Embryonic facial prominence (tissue), 1 donor: ENCODE measurements at regions not wholly inside any gene's neighbourhood (a gene's known extent, or its start where the extent isn't known, plus 50 kb on each side); places are given as distances from the start of the nearest gene placed in this dataset.
"Not testable (repeated sequence)": the region's sequence is repeated elsewhere in the genome, so short reads cannot be mapped to it uniquely, and the experiment has no call there.

ENCODE experiments used
- DNase-seq: peaks from one replicate; pipeline ENCODE4 v3.0.0-alpha.2; 2016; ENCODE audit errors: extremely low spot score

GRCh38 chr5:101040002-101040401, 136.9 kb upstream of the ST8SIA4 start:
- DNase-seq, result not testable (repeated sequence)

- DNase-seq, result no peak
Measured at GRCh38 chr5:101036778-101037177, 133.7 kb upstream of the ST8SIA4 start.

GRCh38 chr5:101035425-101035824, 132.3 kb upstream of the ST8SIA4 start:
- no peak for DNase-seq

GRCh38 chr5:101024299-101024698, 121.2 kb upstream of the ST8SIA4 start:
- no peak for DNase-seq

- DNase-seq, result no peak
Measured at GRCh38 chr5:101018299-101018698, 115.2 kb upstream of the ST8SIA4 start.

- no peak for DNase-seq
Measured at GRCh38 chr5:101012880-101013279, 109.8 kb upstream of the ST8SIA4 start.

GRCh38 chr5:101009758-101010519, 106.9 kb upstream of the ST8SIA4 start:
- DNase-seq, result no peak

- DNase-seq, result no peak
Measured at GRCh38 chr5:100992354-100992753, 89.3 kb upstream of the ST8SIA4 start.

GRCh38 chr5:100983601-100984000, 80.5 kb upstream of the ST8SIA4 start:
- not testable (repeated sequence) for DNase-seq

- no peak for DNase-seq
Measured at GRCh38 chr5:100974082-100974481, 71.0 kb upstream of the ST8SIA4 start.

GRCh38 chr5:100970646-100971255, 67.7 kb upstream of the ST8SIA4 start:
- DNase-seq, result no peak

GRCh38 chr5:100965291-100965690, 62.2 kb upstream of the ST8SIA4 start:
- no peak for DNase-seq
